Sigmoid colon (tissue), 4 donors: ENCODE measurements at regions not wholly inside any gene's neighbourhood (a gene's known extent, or its start where the extent isn't known, plus 50 kb on each side); places are given as distances from the start of the nearest gene placed in this dataset.

Experiments
- CTCF ChIP-seq, 4 experiments: fragments of 450-650 bp in 3 of 4; fragments of 200-600 bp in 1 of 4; IDR thresholded peaks; one replicate each; pipeline ENCODE4 v1.5.1; 2016 to 2019; ENCODE audit warnings: antibody characterized with exemption in 4 of 4, mild to moderate bottlenecking in 3 of 4, moderate library complexity in 2 of 4
- EP300 ChIP-seq, 4 donors: sonication (generic); formaldehyde crosslinking; IDR thresholded peaks; one replicate each; pipeline ENCODE4 v1.6.1; 2017; ENCODE audit warnings: antibody characterized with exemption in 4 of 4
- POLR2A ChIP-seq, 2 donors: fragments of 450-650 bp; IDR thresholded peaks; one replicate each; pipeline ENCODE4 v1.6.1; 2016; ENCODE audit warnings: antibody characterized with exemption in 2 of 2, mild to moderate bottlenecking in 2 of 2, moderate library complexity in 2 of 2
- POLR2AphosphoS5 ChIP-seq, 4 donors: sonication (generic); formaldehyde crosslinking; IDR thresholded peaks; one replicate each; pipeline ENCODE4 v1.6.1; 2017; ENCODE audit warnings: antibody characterized with exemption in 4 of 4

GRCh38 chr6:163964789-163965188 is 550.3 kb downstream of the QKI start:
- TF ChIP-seq POLR2A (IDR thresholded peaks at IDR 0.05): no peak
- TF ChIP-seq CTCF (IDR thresholded peaks at IDR 0.05): no peak
- no peak for TF ChIP-seq EP300 (IDR thresholded peaks at IDR 0.05)
- TF ChIP-seq POLR2AphosphoS5 (IDR thresholded peaks at IDR 0.05): no peak
